Activated CD4-positive, CD25-positive, alpha-beta regulatory T cell treated with anti-CD3 and anti-CD28 coated beads, Interleukin-2, amount 50 U/mL, for 72 hours (primary cell): ENCODE measurements at regions not wholly inside any gene's neighbourhood (a gene's known extent, or its start where the extent isn't known, plus 50 kb on each side); places are given as distances from the start of the nearest gene placed in this dataset.
"Not testable (repeated sequence)": the region's sequence is repeated elsewhere in the genome, so short reads cannot be mapped to it uniquely, and the experiment has no call there.

Experiments used
- DNase-seq: peaks from one replicate; pipeline ENCODE4 v3.0.0; 2021

DNA sequence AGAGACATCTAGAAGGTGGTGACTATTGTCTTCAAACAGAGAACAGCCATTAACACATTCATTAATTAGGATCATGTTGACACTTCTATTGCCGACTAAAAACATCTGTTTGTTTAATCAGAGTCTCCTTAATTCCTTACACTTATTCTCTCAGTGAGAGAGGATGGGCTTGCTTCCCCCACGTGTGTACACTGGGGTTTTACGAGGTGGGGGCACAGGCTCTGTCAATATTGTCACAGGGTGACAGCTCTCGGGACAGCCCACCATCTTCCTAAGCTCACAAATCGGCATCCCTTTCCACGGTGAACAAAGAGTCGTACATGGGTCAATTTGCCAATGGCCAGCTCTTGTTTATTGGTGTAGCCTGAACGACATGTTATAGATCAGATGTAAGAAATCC is 413.2 kb downstream of the MIAT start:
- no peak for DNase-seq

DNA sequence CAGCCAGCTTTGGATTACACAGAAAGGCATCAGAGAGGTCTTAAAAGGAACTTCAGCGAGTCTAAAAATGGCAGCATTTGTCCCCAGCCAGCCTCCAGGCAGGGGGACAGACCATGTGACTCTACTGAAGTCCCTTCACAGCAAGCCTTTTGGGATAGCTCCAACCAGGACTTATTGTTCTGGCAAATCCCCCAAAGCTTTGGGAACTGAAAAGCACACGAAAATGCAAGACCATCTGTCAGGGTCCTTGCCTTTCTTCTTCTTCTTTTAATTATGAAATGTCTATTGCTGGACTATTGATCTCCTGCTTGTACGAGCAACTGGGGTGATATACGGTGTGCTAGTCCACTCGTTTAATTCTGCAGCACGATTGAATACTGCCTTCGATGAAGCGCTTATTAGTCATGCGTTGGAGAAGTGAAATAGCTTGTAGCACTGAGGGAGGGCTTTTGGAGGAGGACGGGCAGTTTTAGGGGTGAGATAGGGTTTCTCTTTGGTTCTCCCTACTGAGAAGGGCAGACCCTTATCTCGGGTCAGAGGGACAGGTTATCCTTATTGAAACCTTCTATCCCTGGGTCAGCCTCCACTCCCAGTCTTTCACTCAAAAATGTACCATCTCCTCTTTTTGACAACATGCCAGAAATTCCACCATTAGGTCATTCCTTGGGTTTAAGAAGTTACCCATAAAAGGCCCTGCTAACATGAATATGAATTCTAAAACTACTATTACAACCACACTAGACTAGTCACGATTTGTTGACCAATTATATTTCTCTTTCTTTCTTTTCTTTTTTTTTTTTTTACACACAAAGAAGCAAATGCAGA is 416.4 kb downstream of the MIAT start:
- DNase-seq, result no peak

DNA sequence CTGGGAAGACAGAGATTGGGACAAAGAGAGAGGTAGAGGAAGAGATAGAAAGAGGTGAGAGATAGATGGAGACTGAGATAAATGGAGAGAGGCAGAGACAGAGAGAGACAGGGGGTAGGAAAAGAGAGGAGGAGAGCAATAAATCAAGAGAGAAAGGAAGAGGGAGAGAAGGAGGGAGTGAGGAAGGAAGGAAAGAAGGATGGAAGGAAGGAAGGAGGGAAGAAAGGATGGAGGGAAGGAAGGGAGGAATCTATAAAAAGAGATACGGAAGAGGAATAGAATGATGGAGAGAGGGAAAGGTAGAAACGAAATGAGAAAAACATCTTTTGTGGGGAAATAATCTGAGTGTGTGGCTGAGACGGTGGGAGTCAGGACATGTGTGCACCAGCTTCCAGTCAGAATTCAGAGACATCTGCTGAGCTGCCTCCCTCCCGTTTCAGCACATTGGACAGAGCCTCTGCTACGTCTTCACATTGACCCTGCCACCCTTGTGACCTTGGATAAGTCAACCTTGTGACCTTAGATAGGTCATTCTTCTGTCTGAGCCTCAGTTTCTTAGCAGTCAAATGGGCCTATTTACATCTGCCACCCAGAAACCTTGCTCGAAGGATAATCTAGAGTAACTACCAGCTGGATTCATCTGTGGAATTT is 417.8 kb downstream of the MIAT start:
- no peak for DNase-seq

DNA sequence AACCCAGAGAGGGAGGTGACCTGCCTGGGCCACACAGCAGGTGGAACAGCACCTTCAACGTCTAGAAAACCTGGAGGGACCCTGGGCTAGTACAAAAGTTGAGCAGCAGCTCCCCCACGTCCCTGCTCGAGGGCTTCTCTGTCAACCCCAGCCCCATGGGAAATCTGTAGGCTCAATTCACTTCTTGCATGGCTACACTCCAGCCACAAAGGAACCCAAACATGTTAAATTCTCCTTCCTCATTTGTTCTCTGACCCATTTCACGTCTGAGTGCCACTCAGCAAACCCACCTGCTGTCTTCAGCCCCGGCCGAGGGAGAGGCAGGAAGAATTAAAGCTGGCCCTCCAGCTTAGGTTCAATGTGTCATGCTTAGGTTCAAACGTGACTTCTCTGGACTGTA is 418.5 kb downstream of the MIAT start:
- DNase-seq, result no peak

DNA sequence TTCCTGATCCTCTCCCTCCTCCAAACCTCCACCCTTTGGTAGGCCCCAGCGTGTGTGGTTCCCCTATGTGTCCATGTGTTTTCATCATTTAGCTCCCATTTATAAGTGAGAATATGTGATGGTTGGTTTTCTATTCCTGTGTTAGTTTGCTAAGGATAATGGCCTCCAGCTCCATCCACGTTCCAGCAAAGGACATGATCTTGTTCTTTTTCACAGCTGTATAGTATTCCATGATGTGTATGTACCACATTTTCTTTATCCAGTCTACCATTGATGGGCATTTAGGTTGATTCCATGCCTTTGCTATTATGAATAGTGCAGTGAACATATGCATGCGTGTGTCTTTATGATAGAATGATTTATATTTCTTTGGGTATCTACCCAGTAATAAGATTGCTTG is 420.7 kb downstream of the MIAT start:
- not testable (repeated sequence) for DNase-seq

DNA sequence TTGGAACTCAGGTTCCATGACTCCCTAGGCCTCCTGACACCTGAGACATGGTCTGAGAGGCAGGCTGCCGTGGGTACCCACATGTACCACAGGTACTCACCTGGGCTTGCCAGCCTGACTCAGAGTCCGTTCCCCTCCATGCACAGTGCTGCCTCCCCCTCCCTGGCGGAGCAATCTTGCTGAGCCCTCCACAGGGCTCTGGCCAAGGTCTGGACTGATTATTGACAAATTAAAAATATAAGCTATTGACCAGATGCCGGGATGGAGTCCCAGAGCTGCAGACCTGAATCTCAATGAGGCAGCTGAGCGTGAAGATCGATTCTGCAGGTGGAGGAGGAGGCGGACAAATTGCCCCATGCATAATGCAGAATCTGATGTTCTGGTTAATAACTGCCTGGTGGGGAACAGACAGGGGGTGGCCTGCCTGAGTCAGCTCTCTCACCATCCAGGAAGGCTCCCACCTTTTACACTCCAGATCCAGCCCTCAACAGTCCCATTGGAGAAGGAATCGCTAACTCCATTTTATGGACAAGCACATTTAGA is 422.7 kb downstream of the MIAT start:
- no peak for DNase-seq

DNA sequence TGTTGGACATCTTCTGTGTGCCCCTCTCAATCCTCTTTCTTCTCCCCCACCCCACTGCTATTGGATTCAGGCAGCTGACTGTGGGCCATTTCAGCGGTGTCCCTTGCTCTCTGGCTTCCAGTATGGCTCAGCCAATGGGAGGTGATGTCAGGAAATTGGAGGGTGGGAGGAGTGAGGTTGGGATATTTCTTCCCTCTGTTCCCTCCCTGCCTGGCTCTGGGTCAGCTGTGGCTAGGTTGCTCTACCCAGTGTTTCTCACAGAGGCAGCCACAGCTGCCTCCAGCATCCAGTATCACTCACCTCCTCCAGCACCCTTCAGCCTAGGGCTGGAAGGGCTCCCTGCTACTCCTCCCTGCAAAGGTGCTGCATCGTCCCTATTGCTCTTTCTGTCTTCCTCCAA is 423.5 kb downstream of the MIAT start:
- no peak for DNase-seq

DNA sequence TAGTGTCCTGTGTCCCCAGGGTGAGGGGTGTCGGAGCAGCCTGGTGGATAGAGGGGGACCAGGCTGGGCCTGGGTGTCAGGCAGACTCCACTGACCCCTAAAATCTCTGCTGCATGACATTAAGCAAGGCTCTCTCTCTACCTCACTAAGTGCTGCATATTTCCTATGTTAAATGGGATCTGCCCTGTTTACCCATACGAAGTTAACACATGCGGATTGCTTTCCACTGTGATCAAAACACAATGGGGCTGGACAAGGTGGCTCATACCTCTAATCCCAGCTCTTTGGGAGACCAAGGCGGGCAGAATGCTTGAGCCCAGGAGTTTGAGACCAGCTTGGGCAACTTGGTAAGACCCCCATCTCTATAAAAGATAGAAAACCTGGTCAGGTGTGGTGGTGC is 426.2 kb downstream of the MIAT start:
- no peak for DNase-seq

DNA sequence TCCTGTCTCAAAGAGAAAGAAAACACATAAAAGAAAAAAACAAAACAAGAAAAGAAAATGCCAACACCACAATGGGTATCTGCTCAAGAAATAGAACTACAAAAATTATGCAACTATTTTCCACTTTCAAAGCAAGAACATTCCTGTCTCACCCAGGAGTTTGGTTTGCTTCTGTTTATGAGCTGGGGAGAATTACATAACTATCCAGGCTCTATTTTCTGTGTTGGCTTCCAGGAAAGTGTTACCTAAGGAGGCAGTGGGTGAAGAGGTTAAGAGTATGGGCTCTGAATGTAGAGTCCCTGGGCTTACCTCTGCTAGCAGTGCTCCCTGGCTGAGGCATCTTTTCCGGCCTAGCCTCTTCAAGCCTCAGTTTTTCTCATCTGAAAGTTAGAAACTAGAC is 426.7 kb downstream of the MIAT start:
- no peak for DNase-seq

DNA sequence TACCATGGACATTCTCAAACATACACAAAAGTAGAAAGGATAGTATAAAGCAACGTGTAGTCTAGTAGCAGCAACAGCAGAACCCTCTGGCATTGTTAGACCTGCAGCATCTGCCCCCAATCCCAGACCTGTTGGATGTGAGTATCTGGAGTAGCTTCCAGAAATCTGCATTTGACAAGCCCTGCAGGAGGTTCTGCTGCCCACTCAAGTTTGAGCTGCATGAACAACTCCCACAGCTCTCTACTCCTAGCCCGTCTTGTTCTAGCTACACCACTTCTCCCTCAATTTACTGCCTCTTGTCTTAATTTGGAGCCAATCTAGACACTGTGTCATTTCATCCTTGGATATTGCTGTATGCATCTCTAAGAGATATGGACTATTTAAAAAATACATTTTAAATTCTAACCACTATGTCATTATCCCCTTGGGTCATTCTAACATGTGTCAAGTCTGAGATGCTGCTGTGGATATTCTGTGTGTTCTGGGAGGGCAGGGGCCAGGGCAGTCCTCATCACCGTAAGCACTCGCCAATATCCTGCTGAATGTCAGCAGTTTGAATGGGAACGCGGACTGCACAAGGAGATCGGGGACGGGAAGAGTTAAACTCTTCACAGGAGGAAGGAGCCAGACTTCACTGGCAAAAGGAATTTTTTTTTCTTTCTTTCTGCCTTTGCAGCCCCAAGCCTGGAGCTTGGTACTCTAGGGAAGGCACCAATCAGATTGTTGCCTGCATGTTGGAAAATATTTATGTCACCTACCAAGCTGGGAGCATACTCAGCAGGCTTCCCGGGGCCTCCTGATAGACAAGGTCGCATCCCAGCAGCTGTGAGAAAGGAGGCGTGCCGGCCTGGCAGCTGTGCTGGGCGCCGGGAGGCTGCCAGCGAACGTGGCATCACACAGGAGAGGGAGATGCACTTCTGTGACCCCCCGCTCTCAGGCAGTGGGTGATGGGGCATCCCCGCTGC is 429.0 kb downstream of the MIAT start:
- DNase-seq, result no peak

DNA sequence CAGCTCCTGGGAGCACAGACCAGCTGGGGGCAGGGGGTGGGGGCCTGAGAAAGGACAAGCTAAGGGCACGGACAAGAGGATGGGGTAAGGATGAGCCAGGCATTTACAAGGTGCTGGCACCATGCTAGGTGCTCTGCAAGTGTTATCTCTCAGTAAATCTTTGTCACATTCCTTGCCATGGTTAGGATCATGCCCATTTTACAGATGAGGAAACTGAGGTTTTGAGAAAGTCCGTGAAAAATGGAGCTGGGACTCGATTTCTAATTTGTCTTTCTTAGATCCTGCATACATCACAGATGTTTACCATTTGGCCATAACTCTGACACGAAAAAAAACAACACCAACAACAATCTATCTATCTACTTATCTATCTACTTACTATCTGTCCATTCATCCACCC is 429.7 kb downstream of the MIAT start:
- DNase-seq, result no peak

DNA sequence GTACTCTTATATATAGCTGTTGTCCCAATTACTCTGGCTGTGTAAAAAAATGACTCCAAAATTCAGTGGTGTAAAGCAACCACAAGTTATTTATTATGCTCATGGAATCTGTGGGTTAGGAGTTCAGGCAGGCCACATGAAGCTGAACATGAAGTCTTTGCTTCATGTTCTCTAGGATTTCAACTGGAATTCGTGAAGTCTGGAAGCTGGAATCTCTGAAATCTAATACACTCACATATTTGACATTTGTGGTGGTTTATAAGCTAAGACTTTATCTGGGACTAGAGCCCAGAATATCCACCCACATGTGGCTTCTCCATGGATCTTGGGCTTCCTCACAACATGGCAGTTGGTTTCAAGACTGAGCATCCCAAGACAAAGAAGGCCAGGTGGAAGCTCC is 430.6 kb downstream of the MIAT start:
- no peak for DNase-seq

DNA sequence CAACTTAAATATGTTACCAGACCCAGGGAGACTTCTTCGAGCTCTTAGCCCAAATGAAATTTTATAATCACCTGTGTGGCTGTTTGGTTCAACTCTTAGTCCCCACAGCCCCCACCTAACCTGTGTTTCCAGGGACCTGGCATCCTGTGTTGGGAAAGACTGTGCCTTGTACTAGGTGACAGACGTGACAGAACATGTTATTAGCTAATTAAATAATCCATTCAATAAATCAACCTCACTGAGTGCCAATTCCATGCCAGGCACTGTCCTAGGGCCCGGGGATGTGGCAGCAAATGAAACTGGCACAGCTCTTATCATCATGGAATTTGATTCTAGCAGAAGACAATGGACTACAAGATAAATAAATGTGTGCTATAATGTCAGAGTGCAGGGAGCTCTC is 431.9 kb downstream of the MIAT start:
- no peak for DNase-seq

DNA sequence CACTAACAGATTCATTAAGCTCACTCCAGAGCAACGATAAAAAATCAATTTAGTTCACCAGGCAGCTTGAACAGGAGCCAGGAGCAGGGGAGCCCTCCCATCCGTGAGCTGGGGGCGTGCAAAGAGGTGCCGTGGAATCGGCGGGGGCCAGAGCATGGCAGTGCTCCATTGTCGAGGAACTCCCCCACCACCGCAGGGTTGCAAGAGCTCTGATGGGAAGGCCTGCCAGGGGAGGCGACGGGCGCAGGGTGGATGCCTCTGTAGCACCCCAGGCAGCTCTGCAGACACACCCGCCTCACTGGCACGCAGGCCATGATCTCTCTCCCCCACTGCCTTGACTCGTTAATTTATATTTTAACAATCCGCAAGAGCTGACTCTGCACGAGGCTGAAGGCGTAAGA is 433.2 kb downstream of the MIAT start:
- DNase-seq, result no peak

DNA sequence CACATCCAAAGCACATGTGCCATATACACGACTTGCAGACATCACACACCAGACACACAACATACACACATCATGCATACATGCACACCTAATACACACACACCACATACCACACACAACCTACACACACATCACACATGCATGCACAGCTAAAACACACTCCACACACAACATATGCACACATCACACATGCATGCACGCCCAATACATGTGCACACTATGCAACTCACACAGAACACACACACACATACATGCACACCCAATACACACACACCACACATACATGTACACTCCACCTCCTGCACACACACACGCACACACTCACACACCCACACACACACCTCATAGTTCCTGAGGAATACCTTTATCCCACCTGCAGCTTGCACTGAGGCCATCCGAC is 436.0 kb downstream of the MIAT start:
- no peak for DNase-seq

DNA sequence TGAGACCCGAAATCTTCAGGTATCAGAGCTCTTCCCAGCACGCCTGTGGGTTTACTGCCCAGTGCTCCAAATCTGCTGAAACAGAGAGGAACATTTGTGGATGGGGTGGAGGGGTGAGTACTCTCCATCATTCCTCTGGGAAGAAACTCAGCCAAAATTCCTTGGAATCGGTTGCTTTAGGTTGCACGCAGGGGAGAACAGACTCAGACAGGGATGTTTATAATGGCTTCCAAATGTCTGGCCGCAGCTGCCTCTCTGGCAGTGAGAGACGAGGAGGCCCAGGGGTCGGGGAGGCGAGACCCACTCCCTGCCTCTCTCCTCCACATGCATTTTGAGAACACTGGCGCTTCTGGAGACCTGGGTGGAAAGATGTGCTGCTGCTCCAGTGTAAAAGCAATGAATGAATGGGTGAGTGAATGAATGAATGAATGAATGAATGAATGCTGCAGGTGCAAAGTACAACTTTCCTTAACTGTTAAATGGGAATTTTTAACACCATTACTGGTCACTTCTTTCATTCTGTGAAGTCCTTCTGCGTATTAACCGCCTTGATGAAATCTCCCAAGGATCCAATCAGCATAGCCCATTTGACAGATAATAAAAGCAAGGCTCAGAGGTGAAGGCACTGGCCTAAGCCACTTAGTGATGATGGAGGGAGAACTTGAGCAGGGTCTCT is 437.4 kb downstream of the MIAT start:
- no peak for DNase-seq

DNA sequence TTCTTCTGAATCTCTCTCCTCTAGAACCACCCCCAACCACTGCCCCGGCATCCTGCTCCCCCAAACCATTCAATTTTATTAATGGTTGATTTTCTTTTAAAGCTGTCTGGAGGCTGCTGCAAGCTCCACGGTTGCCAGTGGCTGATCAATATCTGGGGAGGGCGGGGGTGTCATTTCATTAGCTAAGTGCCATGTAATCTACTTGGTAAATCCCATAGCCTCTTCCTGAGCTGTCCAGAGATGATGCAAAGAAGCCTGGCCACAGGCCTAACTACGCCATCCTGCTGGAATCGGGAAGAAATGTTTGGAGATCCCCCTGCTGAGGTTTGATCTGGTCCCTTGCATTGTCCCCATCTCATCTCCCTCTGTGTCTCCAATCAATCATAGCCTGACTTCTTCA is 440.1 kb downstream of the MIAT start:
- DNase-seq, result no peak

DNA sequence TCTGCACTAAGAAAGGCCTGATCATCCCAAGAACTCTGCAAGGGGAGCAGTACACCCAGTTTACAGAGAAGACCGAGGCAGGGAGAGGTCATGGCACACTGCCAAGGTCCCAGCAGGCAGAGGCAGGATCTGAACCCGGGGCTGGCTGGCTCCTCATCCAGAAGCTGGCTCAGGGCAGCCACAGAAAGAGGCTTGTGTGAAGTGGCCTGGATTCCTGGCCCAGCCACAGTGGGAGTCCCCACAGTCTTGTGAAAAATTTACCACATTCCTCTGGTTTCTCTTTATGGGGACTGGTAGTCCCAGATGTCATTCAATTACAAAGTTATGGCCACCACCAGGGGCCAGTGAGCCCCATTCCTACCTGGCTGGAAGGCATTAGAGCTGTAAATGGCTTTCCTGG is 440.5 kb downstream of the MIAT start:
- DNase-seq, result no peak

DNA sequence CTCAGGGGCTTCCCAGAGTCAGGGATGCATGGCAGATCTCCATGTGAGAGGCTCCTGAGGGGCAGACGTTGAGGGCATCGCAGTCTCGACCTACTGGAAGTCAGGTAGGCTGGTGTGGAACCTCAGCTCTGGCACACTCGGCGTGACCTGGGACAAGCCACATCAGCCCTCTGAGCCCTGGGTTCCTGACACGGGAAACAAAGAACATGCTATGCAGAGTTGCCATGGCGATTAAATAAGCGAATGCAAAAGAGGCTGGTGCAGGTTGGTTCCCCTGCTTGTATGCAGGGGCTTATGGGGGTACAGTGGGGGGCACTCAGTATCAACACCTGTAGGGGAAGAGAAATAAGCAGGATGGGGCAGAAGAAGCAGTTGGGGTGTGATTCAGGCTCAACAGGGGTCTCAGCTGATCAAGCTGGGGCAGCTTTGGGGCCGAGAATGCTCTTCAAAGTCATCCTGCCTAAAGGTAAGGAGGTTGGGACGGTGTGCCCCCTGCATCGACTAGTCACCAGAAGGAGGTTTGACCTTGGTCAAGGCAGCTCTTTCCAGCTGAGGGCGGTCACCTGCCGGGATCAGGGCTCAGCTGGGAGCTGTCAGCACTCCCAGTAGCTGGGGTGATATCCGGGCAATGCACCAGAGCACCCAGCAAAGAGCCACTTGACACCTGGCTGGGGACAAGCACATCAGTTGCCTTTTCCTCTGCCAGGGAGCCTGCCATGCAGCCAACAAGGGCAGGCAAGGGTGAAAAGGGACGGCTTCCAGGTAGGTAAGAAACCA is 442.7 kb downstream of the MIAT start:
- no peak for DNase-seq

DNA sequence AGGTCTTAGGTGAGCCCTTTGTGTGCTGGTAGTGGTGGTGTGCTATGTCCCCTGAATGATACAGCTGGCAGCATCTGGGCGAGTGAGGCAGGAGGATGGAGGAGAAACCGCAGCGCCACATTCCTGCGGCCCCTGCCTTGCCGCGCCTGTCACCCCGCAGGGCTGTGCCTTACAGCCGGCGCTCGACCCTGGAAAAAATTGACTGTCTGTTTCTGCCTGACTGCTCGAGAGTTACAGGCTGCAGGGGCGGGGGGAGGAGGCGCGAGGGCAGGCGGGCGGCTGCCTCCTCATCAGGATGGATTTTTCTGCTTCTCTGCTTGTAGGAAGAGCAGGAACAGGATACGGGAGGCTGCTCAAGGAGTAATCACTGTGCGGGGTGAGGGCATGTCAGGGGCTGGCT is 443.4 kb downstream of the MIAT start:
- no peak for DNase-seq

DNA sequence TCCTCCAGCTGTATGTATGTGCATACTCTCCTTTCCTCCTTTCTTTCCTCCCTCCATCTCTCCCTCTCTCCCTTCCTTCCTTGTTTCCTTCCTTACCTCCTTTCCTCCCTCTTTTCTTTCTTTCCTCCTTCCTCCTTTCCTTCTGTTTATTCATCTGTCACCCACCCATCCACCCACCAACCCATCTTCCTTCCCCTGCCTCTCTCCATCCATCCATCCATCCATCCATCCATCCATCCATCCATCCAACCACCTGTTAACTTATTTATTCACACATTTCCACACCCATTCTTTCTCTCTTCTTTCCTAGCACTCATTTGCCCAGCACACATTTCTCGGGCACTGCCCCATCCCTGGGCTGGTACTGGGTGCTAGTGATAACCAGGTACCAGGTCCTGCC is 443.9 kb downstream of the MIAT start:
- DNase-seq, result no peak

DNA sequence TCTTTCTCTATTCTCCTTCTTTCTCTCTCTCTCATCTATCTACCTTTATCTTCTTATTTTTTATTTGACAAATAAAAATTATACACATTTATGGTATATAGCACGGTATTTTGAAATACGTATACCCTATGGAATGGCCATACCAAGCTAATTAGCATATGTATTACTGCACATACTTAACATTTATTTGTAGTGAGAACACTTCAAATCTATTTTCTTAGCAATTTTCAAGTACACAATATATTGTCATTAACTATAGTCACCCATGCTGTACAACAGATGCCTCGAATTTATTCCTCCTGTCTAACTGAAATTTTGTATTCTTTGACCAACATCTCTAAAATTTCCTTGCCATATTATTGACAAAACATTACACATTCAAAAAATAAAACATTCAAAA is 447.1 kb downstream of the MIAT start:
- no peak for DNase-seq
